Pulmonary artery endothelial cell (primary cell): ENCODE measurements at regions not wholly inside any gene's neighbourhood (a gene's known extent, or its start where the extent isn't known, plus 50 kb on each side); places are given as distances from the start of the nearest gene placed in this dataset.

Source experiments
- DNase-seq: peaks from one replicate; pipeline ENCODE4 v3.0.0-alpha.2; 2011; ENCODE audit warnings: low read depth, low spot score

DNA sequence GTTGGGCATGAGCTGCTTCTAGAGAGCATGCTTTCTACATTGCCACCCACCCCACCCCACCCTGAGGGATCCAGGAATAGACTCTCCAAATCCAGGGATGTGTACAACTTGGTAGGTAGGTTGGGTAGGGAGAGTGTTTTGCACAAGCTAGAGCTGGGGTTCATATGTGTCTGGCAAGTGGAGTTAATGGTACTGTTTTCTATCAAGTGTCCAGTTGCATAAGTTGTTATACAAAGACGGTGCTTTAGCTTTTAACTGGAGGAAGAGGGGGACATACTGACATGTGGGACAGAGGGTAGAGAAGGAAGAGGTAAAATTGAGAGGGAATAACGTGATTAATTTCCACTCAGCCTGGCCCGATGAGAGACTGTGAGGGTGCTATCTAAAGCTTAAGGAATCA, 51.0 kb upstream of the TNC start:
- DNase-seq = no peak

DNA sequence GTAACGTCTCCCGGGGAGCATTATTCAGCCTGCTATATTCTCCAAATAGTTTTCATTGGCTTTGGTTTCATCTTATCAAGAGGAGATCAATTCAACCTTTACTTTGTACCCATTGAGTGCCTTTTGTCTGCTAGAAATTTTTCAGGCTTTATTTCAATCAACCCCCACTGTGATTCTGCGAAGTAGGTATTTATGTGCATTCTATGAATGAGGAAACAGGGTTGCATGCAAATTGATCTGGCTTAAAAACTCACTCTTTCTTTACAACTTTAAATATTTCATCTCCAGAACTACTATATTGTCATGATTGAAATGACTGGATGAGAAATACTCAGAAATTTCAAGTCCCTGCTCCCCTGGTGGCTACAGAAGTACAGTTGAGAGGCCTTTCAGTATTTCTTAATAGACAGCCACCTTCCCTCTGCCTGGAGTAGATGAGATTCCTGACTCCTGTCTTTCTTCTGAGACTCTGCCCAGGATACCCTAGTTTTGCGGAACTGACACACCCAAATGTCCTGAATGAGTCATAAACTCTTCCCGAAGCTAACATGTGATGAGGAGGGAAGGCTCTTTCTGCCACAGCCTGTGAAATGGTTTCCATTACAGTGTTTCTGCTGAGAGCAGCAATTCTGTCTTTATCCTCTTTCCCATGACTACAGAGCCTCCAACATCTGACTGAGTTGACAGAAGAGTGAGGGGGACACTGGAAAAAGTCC, 52.6 kb upstream of the TNC start:
- DNase-seq = no peak

DNA sequence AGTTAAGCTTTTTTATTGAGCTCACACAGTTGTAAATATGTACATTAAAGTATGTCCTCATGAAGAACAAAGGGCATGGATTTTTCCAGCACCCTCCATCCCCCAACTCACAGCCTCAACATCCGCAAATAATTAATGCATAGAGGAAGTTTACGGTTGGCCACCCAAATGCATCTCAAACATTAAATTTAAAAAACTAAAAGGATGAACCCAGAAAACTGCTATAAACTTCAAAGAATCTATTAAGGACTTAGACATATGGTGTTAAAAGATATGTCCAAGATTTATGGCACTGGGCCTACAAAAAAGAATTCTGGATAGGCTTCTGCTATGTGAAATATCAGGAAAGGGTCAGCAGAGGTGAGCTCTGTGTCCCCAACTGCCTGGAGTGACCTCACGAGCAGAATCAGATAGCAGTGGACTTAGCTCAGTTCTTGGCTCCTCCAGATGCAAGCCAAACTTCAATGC, 54.0 kb upstream of the TNC start:
- DNase-seq = no peak

DNA sequence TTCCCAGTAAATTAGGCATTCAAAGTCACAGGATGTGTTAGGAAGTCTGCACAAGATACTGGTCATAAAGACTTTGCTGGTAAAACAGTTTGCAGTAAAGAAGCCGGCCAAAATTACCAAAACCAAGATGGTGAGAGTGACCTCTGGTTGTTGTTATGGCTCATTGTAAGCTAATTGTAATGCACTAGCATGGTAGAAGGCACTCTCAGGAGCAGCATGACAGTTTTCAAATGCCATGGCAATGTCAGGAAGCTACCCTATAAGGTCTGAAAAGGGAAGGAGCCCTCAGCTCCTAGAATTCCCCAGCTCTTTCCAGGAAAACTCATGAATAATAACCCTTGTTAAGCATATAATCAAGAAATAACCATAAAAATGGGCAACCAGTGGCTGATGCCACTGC, 64.3 kb upstream of the TNC start:
- no peak for DNase-seq

DNA sequence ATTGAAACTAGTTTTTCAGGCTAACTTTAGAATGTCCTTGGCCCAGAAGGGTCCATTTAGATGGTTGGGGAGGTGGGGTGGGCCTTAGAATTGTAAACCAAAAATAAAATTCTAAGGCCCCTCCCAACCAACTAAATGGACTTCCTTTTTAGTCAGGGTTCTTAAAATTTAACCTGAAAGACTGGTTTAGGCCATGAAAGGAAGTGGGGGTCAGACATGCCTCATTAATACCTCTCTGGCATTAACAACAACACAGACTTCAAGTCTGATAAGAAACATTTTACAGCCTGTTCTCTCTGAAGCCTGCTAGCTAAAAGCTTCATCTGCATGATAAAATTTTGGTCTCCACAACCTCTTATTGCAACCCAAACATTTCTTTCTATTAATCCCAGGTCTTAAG, 65.5 kb upstream of the TNC start:
- DNase-seq = no peak

DNA sequence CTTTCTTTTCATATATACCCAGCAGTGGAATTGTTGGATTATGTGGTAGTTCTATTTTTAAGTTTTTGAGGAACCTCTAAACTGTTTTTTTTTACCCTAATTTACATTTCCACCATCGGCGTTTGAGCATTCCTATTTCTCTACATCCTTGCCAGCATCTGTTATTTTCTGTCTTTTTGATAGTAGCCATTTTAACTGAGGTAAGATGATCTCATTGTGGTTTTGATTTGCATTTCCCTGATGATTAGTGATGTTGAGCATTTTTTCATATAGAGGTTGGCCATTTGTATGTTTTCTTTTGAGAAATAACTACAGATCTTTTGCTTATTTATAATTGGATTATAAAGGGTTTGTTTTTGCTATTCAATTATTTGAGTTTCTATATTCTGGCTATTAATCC, 71.7 kb upstream of the TNC start:
- no peak for DNase-seq

DNA sequence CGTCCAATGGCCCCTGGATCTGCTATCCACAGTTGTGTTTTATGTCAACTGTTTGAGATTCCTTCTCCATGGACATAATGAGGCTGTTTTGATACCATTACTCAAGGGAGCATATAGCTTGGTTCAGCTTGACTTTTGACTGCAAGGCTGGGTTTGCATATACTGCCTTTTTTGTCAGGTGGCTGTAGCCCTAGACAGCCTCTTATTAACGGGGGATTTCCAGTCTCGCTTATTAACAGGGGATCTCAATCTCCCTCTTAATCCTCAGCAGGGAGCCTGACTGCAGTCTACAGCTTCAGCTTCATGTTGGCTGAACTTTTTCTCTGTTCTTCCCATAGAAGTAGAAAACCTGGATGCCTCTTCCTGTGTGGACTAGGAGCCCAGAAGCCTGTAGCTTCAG, 73.7 kb upstream of the TNC start:
- no peak for DNase-seq

DNA sequence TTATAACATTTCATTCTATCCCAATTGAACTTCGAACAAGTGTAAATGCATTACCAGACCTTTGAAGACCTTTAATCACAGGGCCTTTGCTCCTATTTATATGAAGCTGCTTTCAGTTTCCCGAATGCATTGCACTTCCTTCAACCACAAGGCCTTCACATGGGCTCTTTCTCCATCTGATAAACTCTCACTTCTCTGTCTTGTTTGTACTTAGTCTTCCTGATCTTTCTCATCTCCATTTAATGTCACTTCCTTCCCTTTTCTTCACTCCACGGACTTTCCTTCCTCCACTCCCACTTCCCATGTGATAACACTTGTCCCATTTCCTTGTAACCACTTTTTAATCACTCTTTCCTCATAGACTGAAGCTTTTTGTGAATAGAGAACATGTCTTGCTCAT, 74.3 kb upstream of the TNC start:
- DNase-seq = no peak

DNA sequence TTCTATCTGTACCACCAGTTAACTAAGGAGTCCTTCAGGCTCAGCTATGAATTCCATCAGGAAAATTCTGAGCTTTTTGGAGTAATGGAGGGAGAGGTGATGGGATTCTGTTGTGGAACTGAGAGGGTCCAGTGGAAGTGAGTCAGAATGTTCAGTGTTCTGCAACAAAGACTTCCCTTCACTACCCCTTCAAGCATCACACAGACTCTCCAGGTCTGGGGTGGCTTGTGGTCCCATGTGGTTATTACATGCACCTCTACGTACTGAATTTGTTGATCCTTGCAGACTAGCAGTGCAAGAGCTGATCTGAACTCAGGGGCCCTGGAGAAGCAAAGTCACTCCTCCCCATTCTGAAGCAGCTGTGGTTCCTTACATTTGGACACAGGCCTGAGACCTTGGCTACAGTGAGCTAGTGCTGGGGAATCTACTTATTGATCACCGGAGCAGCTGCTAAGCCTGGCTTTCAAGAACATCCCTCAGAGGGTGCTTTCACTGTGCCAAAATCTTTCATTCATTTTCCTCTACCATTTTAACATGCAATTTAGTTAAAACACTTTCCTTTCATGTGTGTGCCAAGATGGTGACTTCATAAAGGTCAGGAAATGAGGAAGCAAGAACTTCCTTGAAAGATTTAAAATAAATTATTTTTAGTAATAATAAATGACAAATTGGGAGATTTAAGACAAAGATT, 75.0 kb upstream of the TNC start:
- DNase-seq = no peak

DNA sequence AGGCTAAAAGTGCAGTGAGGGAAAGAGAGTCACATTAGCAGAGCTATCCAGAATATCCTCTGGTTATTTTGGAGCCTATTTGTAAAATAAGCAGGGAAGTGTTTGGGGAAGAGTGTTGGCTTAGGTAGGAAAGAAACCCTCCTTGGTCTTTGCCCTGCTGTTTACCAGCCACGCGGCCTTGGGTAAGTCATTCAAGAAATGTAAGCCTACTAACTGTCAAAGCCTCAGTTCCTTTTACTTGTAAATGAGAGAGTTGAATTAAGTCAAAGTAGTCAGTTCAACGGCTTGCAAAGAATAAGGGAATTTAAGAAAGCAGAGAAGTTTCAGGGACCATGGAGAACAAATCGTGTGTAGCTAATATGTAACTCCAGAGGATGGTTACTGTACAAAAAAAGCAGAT, 75.8 kb upstream of the TNC start:
- DNase-seq = no peak

DNA sequence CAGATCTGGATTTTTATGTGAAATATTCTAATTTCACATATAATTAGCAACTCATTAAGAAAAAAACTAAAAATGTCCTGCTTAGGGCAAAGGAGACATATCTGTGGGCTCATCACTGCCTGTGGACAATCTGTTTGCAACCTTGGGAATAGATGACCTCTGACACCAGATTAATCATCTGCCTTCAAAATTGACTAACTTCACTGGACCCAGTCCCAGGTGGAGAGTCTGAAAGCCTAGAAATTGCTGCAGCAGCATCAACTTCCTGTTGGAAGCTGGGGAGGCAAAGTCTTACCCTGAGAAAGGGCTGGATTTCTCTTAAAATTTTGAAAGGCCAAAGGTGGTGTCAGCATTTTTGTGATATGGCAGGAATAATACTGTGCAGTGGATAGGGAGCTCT, 76.3 kb upstream of the TNC start:
- DNase-seq = no peak

DNA sequence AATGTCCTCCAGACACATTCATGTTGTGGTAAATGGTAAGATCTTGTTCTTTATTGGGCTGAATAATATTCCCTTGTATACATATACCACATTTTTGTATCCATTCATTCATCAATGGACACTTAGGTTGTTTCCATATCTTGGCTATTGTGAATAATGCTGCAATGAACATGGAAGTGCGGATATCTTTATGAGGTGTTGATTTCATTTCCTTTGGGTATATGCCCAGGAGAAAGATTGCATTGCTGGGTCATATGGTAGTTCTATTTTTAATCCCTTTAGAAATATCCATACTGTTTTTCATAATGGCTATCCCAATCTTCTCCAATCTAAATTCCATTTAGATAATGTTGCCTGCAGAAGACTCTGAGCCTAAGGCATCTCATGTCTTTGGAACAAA, 78.0 kb upstream of the TNC start:
- no peak for DNase-seq

DNA sequence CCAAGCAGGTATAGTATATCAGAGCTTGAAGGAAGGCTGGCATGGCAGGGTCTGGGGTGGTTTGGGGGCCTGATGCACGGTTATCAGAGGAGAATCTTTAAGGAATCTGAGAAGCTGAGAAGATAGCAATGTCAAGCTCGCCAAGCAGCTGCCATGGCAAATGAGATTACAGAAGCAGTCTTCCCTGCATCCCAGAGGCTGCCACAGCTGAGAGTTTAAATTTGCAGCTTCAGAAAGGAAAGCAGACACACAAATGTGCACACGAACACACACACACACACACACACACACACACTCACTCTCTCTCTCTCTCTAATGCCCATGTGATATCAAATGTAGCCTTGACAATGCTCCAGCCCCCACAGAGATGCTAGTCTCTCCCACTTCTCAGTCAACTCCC, 79.0 kb upstream of the TNC start:
- DNase-seq = no peak

DNA sequence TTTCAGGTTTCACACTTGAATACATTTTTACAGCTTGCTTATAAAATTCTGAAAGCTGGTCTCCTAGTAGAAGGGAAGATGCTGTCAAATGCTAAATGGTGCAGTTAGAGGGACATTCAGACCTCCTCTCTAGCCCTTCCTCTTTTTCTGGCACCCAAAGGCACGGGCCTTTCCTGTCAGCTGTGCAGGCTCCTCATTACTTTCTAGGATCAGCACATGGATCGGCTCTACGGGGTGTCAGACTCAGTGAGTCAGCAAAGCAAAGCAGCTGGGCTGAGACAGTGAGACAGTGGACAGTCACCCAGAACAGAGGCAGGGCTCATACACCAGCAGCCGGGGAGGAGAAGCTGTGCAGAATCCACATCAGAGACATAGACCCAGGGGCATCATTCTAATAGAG, 80.0 kb upstream of the TNC start:
- no peak for DNase-seq

DNA sequence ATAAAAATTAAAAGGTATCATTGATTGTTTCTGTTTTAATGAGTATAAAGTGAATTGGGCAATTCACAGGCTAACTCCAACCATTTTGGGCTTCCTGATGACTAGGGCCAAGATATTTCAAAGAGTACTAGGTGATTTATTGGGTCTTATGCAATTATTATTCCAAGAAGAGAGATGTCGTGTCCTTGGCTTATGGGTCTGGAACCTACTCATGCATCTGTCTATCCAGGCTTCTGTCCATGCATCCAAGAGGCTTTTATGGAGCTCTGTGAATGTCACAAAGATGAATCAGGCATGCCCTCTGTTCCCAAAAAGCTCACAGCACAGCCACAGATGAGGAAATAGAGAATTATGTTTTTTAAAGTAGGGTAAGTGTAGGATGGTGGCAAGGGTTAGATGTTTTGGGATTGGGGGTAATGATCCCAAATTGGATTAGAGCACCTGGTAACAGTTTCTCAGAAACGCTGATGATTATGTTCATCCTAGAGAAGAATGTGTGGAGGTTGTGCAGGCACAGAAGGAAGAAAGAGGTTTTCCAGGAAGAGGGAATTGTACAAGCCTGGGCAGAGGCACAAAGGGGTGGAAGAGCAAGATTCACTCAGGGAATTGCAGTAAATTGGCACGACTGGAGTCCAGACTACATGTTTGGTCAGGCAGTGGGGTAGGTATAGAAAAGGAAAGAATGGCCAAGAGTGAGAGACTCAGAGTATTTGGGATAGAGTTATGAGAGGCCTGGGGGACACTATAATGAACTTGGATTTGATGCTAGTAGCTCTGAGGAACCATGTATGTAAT, 83.0 kb upstream of the TNC start:
- DNase-seq = no peak

DNA sequence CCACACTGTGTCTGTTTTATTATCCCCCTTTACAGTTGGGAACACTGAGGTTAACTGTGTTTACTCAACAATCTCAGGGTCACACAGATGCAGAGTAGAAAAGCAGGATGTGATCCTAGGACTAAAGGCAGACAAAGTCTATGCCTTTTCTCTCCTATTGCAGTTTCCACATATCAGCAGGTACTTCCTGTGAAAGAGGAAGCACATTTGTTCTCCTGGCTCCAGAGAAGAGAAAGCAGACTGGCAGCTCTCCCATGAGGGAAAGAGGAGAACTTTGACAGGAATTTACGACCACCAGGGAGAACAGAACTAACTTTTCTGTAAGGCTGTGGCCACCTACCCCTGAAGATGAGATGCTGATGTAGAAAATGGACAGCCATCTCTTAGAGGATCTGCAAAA, 84.2 kb upstream of the TNC start:
- no peak for DNase-seq

DNA sequence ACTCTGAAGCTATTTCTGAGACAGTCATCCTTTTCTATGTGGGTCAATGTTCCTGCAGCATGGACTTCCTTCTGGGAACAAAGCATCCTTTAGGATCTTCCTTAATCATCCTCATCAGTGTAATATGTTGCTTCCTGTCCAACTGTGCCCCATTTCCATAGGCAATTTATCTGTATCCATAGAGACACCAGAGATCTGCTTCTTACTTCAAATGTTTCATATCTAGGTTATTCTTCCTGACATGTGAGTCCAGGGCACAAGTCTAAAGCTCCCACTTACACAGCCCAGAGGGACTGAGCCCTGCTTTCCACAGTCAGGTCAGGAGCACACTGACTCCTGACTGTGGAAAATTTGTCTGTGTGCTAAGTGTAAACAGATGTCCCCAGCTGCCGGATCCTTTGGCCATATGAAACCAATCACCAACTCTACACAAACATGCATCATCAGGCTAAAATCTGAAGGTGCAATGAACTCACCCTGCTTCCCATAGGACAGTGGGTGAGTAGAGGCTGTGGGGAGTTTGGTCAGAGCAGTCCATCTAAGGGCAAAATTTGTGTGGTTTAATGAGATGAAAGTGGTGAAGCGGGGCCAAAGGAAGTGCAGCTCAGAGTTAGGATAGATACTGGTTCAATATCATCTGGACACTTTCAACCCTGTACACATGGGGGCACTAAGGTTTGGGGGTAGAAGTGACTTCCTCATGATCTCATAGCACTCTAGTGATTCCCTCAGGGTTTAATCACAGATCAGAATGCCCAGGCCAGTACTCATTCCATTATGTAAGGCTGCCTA, 85.2 kb upstream of the TNC start:
- DNase-seq = no peak

DNA sequence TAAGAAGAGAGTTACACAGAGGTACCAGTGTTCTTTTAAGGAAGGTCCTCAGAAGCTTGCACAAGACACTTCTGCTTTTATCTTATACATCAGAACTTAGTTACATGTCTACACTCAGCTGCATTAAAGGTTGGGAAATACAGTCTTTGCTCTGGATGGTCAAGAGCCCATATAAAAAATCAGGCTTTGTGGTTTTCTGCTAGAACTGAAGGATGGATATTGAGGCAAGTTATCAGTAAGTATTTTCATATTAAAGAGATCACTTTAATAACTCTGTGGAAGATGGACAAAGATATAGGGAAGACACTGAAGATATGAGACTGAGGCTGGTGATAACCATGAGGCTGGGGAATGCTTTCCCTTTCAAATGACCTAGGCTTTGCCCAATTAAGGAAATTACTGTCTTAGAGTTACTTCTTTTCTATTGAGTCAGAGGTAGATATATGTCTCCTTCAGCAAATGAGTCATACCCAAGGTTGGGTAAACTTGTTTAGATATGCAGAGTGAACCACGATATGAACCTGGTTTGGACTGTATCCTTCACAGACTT, 87.0 kb upstream of the TNC start:
- no peak for DNase-seq

DNA sequence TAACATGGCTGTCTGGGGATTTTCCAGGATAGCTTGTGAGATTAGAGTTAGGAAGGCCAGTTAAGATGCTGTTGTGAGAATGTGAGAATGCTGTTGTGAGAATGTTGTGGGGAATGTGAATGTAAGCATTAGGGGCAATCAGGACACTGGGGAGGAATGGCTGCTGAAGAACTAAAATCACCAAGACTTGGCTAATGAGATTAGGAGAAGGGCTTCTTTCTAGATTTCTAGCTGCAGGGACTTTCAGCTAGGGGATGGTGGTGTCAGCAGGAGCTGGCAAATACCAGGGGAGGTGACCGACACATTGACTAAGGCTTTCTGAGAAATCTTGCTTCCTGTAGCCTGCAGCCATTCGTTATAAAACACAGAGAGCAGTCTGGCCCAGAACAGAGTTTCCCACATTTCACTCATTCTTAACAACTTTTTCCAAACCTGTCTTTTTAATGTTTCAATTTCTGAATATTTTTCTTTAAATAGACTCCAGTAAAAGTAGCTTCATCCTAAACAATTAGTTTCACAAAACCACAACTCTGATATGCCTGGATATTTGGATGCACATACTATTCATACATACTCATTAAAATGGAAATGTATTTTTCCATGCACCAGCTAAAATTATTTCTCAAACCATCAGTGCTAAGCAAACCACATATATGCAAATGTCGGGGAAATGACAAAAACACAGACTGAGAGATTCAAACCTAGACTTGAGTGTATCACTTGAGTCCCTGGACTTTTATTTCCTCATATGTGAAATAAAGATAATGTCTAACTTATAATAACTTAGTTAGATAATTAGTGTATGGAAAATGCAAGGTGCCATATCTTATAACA, 89.3 kb upstream of the TNC start:
- DNase-seq = no peak

DNA sequence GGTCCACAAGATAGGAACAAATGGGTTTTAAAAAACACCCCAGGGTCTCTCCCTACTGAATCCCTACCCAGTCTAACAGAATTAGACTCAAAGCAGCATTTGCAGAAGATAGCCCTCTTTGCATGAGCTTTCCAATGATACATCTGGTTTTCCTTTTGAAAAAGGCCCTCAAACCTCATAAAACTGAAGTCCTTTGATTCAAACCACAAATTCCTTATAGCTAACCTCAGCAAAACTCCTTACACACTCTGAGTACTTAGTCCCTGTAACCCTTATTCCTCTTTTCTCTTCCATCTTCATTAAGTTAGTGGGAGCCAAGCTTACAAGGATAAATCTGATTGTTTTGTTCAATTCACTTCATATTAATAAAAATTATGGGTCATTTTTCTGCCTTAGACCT, 90.5 kb upstream of the TNC start:
- no peak for DNase-seq
